OCI-LY3 (cell line): ENCODE measurements at regions not wholly inside any gene's neighbourhood (a gene's known extent, or its start where the extent isn't known, plus 50 kb on each side); places are given as distances from the start of the nearest gene placed in this dataset.
"Not testable (repeated sequence)": the region's sequence is repeated elsewhere in the genome, so short reads cannot be mapped to it uniquely, and the experiment has no call there.

Experiments used
- H2AFZ ChIP-seq: fragments of 200-600, 300-600 bp; shearing (Covaris generic); 2 replicates; pipeline ENCODE4 v1.6.0; 2014; ENCODE audit warnings: antibody characterized with exemption, low read depth, low read length
- H3K27ac ChIP-seq: fragments of 200-600, 300-600 bp; sonication (generic); 2 replicates; pipeline ENCODE4 v1.5.1; 2014; ENCODE audit warnings: mild to moderate bottlenecking, low read length, moderate library complexity, mixed read lengths
- H3K27me3 ChIP-seq: fragments of 200-600, 300-600 bp; sonication (generic); 2 replicates; pipeline ENCODE4 v1.6.1; 2014; ENCODE audit warnings: low read depth, low read length, mixed read lengths
- H3K36me3 ChIP-seq: fragments of 200-600, 300-600 bp; sonication (generic); replicated peaks from 2 replicates; pipeline ENCODE3; 2014; ENCODE audit warnings: low read depth, low read length, mixed read lengths
- H3K4me1 ChIP-seq: fragments of 300-600, 200-600 bp; sonication (generic); 2 replicates; pipeline ENCODE4 v1.6.1; 2014; ENCODE audit warnings: low read length, mixed read lengths
- H3K4me2 ChIP-seq: fragments of 200-600, 300-600 bp; sonication (generic); 2 replicates; pipeline ENCODE4 v1.6.1; 2014; ENCODE audit warnings: low read length, mixed read lengths
- H3K4me3 ChIP-seq: fragments of 300-600, 200-600 bp; sonication (generic); 2 replicates; pipeline ENCODE4 v1.5.1; 2014; ENCODE audit warnings: antibody characterized with exemption, mild to moderate bottlenecking, low read length, moderate library complexity
- H3K79me2 ChIP-seq: fragments of 300-600, 200-600 bp; shearing (Covaris generic); 2 replicates; pipeline ENCODE4 v1.6.1; 2014; ENCODE audit warnings: mild to moderate bottlenecking, low read length, mixed read lengths
- H3K9ac ChIP-seq: fragments of 300-600, 200-600 bp; shearing (Covaris generic); 2 replicates; pipeline ENCODE4 v1.6.0; 2014; ENCODE audit warnings: mild to moderate bottlenecking, low read length, moderate library complexity
- H3K9me3 ChIP-seq: fragments of 200-600, 300-600 bp; shearing (Covaris generic); 2 replicates; pipeline ENCODE4 v1.6.1; 2014; ENCODE audit warnings: low read length, mixed read lengths; ENCODE audit not compliant: insufficient read depth
- H4K20me1 ChIP-seq: fragments of 200-600, 300-600 bp; sonication (generic); 2 replicates; pipeline ENCODE4 v1.6.1; 2016; ENCODE audit warnings: low read length, mixed read lengths; ENCODE audit not compliant: insufficient read depth
- CTCF ChIP-seq: fragments of 200-600, 300-600 bp; sonication (generic); IDR thresholded peaks from 2 replicates; pipeline ENCODE4 v1.5.1; 2014; ENCODE audit warnings: antibody characterized with exemption, low read length, low read depth
- EZH2phosphoT487 ChIP-seq: fragments of 200-600 bp; shearing (Covaris generic); IDR thresholded peaks from 2 replicates; pipeline ENCODE4 v1.6.1; 2018; ENCODE audit warnings: antibody characterized with exemption, mixed run types, low read depth

DNA sequence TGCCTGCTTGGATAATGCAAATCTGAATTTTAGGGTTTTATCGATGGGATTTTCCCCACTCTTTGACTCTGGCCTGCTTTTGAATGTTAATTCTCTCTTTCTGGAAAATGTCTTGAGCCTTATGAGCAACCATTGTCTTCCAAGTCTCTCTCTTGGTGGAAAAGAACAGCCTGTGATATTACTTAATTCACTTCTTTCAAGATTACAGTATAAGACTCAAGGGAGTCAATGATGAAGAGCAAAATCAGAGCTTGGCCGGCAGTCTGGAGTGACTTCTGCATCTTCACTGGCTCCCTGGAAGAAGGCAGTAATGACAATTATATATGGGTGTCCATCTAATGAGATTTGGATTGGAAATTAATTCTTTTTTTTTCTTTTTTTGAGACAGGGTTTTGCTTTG, 122.9 kb upstream of the ZEB2 start:
- H3K27me3 ChIP-seq, result peaks cover 3% of the 10 kb centered on the region; the same call in 1 of the 2 replicates
- no peak overlapping the region for H3K27ac ChIP-seq
- no peak overlapping the region for H2AFZ ChIP-seq
- no peaks in the 10 kb centered on the region for H3K79me2 ChIP-seq
- no peak overlapping the region for H3K4me2 ChIP-seq
- no peaks in the 10 kb centered on the region for H3K9me3 ChIP-seq
- H3K4me3 ChIP-seq, result no peak overlapping the region
- no peaks in the 10 kb centered on the region for H3K36me3 ChIP-seq
- H4K20me1 ChIP-seq, result no peaks in the 10 kb centered on the region
- TF ChIP-seq EZH2phosphoT487 (no peak), CTCF (no peak)
- peaks cover 3% of the 10 kb centered on the region; the same call in 1 of the 2 replicates for H3K4me1 ChIP-seq
- no peak overlapping the region for H3K9ac ChIP-seq

- Histone ChIP-seq H4K20me1 (no peaks in the 10 kb centered on the region), H3K79me2 (no peaks in the 10 kb centered on the region), H3K27ac (no peak overlapping the region), H2AFZ (no peak overlapping the region), H3K4me3 (no peak overlapping the region), H3K9ac (no peak overlapping the region), H3K27me3 (peaks cover 3% of the 10 kb centered on the region; the same call in 1 of the 2 replicates), H3K4me2 (no peak overlapping the region), H3K9me3 (no peaks in the 10 kb centered on the region), H3K36me3 (no peaks in the 10 kb centered on the region), H3K4me1 (peaks cover 3% of the 10 kb centered on the region; the same call in 1 of the 2 replicates)
- TF ChIP-seq CTCF (no peak), EZH2phosphoT487 (no peak)
Measured at GRCh38 chr2:144642131-144642530, 122.2 kb upstream of the ZEB2 start.

DNA sequence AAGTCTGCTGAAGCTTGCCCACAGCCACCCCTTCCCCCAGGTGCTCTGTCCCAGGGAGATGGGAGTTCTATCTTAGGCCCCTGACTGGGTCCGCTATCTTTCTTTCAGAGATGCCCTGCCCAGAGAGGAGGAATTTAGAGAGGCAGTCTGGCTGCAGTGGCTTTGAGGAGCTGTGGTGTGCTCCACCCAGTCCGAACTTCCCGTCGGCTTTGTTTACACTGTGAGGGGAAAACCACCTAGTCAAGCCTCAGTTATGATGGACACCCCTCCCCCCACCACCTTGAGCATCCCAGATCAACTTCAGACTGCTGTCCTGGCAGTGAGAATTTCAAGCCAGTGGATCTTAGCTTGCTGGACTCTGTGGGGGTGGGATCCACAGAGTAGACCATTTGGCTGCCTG, 118.3 kb upstream of the ZEB2 start:
- H4K20me1 ChIP-seq, H2AFZ ChIP-seq, H3K27ac ChIP-seq: not testable (repeated sequence)

DNA sequence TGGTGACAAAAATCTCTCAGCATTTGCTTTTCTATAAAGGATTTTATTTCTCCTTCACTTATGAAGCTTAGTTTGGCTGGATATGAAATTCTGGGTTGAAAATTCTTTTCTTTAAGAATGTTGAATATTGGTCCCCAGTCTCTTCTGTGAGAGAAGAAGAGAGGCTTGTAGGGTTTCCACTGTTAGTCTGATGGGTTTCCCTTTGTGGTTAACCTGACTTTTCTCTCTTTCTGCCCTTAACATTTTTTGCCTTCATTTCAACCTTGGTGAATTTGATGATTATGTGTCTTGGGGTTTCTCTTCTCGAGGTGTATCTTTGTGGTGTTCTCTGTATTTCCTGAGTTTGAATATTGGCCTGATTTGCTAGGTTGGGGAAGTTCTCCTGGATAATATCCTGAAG, 116.9 kb upstream of the ZEB2 start:
- H3K27me3 ChIP-seq, H3K27ac ChIP-seq, H3K79me2 ChIP-seq, H3K4me1 ChIP-seq, H3K9me3 ChIP-seq, H3K36me3 ChIP-seq, H3K9ac ChIP-seq, H3K4me2 ChIP-seq, H2AFZ ChIP-seq, H4K20me1 ChIP-seq, H3K4me3 ChIP-seq: not testable (repeated sequence)

More for the DNA sequence above, 118.3 kb upstream of the ZEB2 start:
- H3K27me3 ChIP-seq, H3K79me2 ChIP-seq, H3K36me3 ChIP-seq, H3K9ac ChIP-seq, H3K4me1 ChIP-seq, H3K4me2 ChIP-seq, H3K9me3 ChIP-seq, H3K4me3 ChIP-seq: not testable (repeated sequence)

DNA sequence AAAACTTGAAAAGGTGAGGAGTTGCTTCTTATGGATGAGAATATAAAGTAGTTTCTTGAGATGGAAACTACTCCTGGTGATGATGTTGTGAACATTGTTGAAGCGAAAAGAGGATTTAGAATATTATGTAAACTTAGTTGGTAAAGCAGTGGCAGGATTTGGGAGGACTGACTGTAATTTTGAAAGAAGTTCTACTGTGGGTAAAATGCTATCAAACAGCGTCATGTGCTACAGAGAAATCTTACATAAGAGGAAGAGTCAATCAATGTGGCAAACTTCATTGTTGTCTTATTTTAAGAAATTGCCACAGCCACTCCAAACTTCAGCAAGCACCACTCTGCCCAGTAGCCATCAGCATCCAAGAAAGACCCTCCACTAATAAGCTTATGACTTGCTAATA, 112.9 kb upstream of the ZEB2 start:
- Histone ChIP-seq H3K27ac (no peak overlapping the region), H3K4me2 (no peak overlapping the region), H3K36me3 (no peaks in the 10 kb centered on the region), H4K20me1 (no peaks in the 10 kb centered on the region), H3K4me3 (no peak overlapping the region), H3K9me3 (no peaks in the 10 kb centered on the region), H3K4me1 (peaks cover 12% of the 10 kb centered on the region), H3K9ac (no peak overlapping the region), H3K27me3 (peaks cover 43% of the 10 kb centered on the region), H3K79me2 (no peaks in the 10 kb centered on the region), H2AFZ (no peak overlapping the region)
- TF ChIP-seq CTCF (no peak), EZH2phosphoT487 (no peak)
